ENCODE measurements at regions not wholly inside any gene's neighbourhood (a gene's known extent, or its start where the extent isn't known, plus 50 kb on each side); places are given as distances from the start of the nearest gene placed in this dataset.

DNA sequence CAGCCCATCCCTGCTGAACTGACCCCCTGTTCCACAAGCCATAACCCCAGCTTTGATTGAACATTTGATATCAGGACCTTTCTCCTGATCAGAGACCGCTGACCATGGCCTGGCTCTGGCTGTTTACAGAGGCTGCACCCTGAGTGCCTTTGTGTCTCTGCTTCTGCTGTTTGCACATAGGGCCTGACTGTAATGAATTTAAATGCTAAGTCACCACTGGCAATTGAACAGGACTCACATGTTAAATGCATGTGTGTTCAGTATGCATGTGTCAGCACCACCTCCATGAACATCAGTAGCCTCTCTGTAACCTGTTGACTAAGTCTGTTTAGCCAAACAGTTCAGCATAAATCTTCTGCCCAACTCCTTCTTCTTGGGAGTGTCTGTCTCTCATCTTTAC is 690.3 kb downstream of the TMEM121 start:
- Histone ChIP-seq H3K36me3 (ENCODE audit: low read depth) (no peaks in the 10 kb centered on the region), H3K9me3 (no peaks in the 10 kb centered on the region), H3K4me1 (ENCODE audit: low read depth) (no peaks in the 10 kb centered on the region), H3K4me3 (no peak overlapping the region)
- intact Hi-C loops (cut with DNase I, micrococcal nuclease), result no loop called here
- DNase-seq (no peak), ATAC-seq (no peak)
- TF ChIP-seq, protein P1, sequence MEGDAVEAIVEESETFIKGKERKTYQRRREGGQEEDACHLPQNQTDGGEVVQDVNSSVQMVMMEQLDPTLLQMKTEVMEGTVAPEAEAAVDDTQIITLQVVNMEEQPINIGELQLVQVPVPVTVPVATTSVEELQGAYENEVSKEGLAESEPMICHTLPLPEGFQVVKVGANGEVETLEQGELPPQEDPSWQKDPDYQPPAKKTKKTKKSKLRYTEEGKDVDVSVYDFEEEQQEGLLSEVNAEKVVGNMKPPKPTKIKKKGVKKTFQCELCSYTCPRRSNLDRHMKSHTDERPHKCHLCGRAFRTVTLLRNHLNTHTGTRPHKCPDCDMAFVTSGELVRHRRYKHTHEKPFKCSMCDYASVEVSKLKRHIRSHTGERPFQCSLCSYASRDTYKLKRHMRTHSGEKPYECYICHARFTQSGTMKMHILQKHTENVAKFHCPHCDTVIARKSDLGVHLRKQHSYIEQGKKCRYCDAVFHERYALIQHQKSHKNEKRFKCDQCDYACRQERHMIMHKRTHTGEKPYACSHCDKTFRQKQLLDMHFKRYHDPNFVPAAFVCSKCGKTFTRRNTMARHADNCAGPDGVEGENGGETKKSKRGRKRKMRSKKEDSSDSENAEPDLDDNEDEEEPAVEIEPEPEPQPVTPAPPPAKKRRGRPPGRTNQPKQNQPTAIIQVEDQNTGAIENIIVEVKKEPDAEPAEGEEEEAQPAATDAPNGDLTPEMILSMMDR (IDR thresholded peaks at IDR 0.05), result no peak

DNA sequence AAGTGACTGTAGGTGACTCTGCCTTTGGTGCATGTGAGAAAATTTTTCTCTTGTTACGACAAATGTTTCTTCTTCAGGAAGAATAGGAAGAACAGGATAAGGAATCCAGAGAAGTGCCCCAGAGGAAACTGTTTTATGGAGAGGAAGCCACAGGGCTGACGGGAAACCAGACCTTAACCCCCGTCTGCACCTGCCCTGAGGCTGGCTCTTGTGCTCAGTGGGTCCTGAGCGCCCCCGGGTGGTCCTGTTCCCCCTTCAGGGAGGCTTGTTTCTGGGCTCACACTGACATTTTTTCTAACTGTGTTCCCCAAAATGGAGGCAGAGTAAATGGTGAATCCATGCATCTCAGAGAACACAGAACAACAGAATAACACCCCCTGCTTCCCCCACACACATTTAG is 691.8 kb downstream of the TMEM121 start:
- ATAC-seq, result no peak
- Histone ChIP-seq H3K4me1 (ENCODE audit: low read depth) (no peaks in the 10 kb centered on the region), H3K9me3 (no peaks in the 10 kb centered on the region), H3K4me3 (no peak overlapping the region), H3K36me3 (ENCODE audit: low read depth) (no peaks in the 10 kb centered on the region)
- TF ChIP-seq, protein P1 (IDR thresholded peaks at IDR 0.05), result no peak
- DNase-seq, result no peak
- intact Hi-C loops (cut with DNase I, micrococcal nuclease), result no loop called here

DNA sequence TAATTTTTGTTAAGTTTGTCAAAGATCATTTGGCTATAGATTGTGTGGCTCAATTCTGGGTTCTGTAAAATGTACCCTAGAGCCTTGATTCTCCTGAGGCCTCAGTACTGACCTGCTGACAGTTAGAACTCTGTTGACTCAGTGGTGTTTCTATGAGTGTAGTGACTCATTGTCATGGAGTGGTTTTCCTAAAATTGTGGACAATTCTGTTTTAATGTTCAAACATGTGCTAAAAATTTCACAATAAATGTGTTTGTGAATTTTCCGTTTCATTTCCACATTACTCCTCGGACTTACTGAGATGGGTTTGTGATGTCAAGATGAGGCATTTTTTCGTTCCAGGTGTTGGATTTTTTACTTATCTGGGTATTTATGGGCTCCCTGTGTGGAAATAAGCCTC is 695.9 kb downstream of the TMEM121 start:
- ATAC-seq, result no peak
- intact Hi-C loops (cut with DNase I, micrococcal nuclease), result no loop called here
- no peaks in the 10 kb centered on the region for H3K4me1 ChIP-seq (ENCODE audit: low read depth)
- H3K9me3 ChIP-seq, result no peaks in the 10 kb centered on the region
- no peak overlapping the region for H3K4me3 ChIP-seq
- DNase-seq, result no peak
- TF ChIP-seq, protein P1 (IDR thresholded peaks at IDR 0.05), result no peak
- no peaks in the 10 kb centered on the region for H3K36me3 ChIP-seq (ENCODE audit: low read depth)

DNA sequence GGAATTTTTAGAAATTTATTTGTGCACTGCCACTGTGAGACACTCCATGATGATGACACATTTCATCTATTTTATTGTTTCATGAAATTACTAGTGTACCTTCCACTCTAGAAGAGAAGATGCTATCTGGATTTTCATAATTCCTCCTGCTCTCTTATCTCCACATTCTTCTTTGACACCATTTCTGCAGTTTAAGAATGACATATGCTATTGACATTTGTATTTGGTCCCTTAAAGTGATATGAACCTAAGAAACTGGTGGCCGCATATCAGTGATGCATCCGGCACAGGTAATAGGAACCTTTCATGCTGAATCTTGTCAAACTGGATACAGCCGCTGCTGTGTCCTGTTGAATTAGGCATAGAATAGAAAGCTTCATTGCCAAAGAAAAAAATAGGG is 696.3 kb downstream of the TMEM121 start:
- ATAC-seq, result no peak
- Histone ChIP-seq H3K36me3 (ENCODE audit: low read depth) (no peaks in the 10 kb centered on the region), H3K9me3 (no peaks in the 10 kb centered on the region), H3K4me3 (no peak overlapping the region), H3K4me1 (ENCODE audit: low read depth) (no peaks in the 10 kb centered on the region)
- TF ChIP-seq, protein P1 (IDR thresholded peaks at IDR 0.05), result no peak
- DNase-seq, result no peak
- intact Hi-C loops (cut with DNase I, micrococcal nuclease), result no loop called here

DNA sequence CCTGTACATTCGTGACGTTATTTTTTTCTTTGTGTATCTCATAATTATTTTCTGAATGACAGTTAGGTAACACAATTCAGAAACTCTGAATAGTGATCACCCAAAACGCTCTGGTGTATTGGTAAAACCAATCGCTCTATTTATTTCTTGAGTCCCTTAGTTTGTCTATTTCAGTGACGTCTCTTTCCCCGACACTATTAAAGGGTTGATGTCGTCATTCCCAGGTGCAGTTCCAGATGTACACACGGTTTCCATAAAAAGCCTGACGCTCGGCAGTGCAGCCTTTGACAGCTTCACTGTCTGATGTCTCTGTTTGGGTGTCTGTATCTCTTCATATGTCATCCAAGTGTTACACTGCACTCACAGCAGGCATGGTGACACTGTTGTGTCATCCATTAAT is 701.4 kb downstream of the TMEM121 start:
- intact Hi-C loops (cut with DNase I, micrococcal nuclease), result no loop called here
- TF ChIP-seq, protein P1 (IDR thresholded peaks at IDR 0.05), result no peak
- ATAC-seq (no peak), DNase-seq (no peak)
- no peaks in the 10 kb centered on the region for H3K36me3 ChIP-seq (ENCODE audit: low read depth)
- no peaks in the 10 kb centered on the region for H3K4me1 ChIP-seq (ENCODE audit: low read depth)
- H3K4me3 ChIP-seq, result no peak overlapping the region
- no peaks in the 10 kb centered on the region for H3K9me3 ChIP-seq

DNA sequence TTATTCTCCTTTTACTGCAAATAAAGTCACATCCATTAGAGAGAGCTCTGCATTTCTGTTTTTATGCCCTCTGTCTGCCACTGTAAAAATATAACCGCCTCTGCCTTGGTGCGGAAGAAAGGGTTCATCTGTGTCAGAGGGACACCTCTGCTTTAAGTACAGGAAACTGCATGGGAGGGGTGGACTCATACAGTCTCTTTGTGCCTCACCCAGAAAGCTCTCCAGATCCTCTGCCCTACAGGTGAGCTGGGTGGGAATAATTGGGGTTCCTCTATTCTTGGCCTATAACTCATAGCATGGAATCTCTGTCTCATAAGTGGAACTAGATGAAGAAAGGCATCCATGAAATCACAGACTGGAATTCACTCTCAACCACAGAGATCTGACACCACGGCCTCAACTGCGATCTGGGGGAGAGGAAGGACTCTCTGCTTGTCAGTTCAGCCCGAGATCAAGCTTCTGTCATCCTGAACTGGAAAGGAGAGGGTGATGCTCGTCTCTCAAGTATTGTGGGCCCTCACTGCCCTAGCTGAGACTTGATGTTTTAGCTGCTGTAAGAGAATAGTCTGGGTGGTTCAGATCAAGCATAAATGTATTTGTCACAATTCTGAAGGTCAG is 702.3 kb downstream of the TMEM121 start:
- intact Hi-C loops (cut with DNase I, micrococcal nuclease), result no loop called here
- ATAC-seq (no peak), DNase-seq (peak in 1 of 3 donors; percentile 6)
- no peaks in the 10 kb centered on the region for H3K36me3 ChIP-seq (ENCODE audit: low read depth)
- H3K4me3 ChIP-seq, result no peak overlapping the region
- TF ChIP-seq, protein P1 (IDR thresholded peaks at IDR 0.05), result no peak
- H3K4me1 ChIP-seq (ENCODE audit: low read depth), result no peaks in the 10 kb centered on the region
- H3K9me3 ChIP-seq, result no peaks in the 10 kb centered on the region

Data from mucosa of descending colon (tissue), 3 donors.